OCI-LY1 (cell line): ENCODE measurements at regions not wholly inside any gene's neighbourhood (a gene's known extent, or its start where the extent isn't known, plus 50 kb on each side); places are given as distances from the start of the nearest gene placed in this dataset.

Experiments
- H2AFZ ChIP-seq: fragments of 200-600 bp; sonication (generic), shearing (Covaris generic); 2 replicates; pipeline ENCODE4 v1.6.0; 2014; ENCODE audit warnings: antibody characterized with exemption, mild to moderate bottlenecking, low read length
- H3F3A ChIP-seq: fragments of 200-600 bp; sonication (generic), shearing (Covaris generic); 2 replicates; pipeline ENCODE4 v1.6.0; 2014; ENCODE audit warnings: mild to moderate bottlenecking, antibody characterized with exemption, low read length, moderate library complexity; ENCODE audit not compliant: insufficient read depth
- H3K27ac ChIP-seq: fragments of 200-600 bp; sonication (generic); 2 replicates; pipeline ENCODE4 v1.5.1; 2014; ENCODE audit warnings: low read length, mixed run types, mild to moderate bottlenecking, low read depth; ENCODE audit not compliant: poor library complexity, severe bottlenecking
- H3K27me3 ChIP-seq: fragments of 200-600 bp; sonication (generic); 2 replicates; pipeline ENCODE4 v1.6.0; 2014; ENCODE audit warnings: antibody characterized with exemption, mild to moderate bottlenecking, low read length, moderate library complexity; ENCODE audit not compliant: insufficient read depth
- H3K36me3 ChIP-seq: fragments of 200-600 bp; sonication (generic); 2 replicates; pipeline ENCODE4 v1.6.1; 2014; ENCODE audit warnings: mild to moderate bottlenecking, antibody characterized with exemption, low read length, moderate library complexity, mixed read lengths; ENCODE audit not compliant: insufficient read depth
- H3K4me1 ChIP-seq: fragments of 200-600 bp; sonication (generic); 2 replicates; pipeline ENCODE4 v1.5.1; 2014; ENCODE audit warnings: mild to moderate bottlenecking, low read length, moderate library complexity; ENCODE audit not compliant: insufficient read depth, severe bottlenecking
- H3K4me2 ChIP-seq: fragments of 200-600 bp; sonication (generic), shearing (Covaris generic); 2 replicates; pipeline ENCODE4 v1.6.1; 2014; ENCODE audit warnings: low read length
- H3K4me3 ChIP-seq: fragments of 200-600 bp; sonication (generic); 2 replicates; pipeline ENCODE4 v1.5.1; 2014; ENCODE audit warnings: low read length, low read depth, mild to moderate bottlenecking, mixed read lengths; ENCODE audit not compliant: poor library complexity, severe bottlenecking
- H3K79me2 ChIP-seq: fragments of 200-600 bp; shearing (Covaris generic); 2 replicates; pipeline ENCODE4 v1.6.1; 2016; ENCODE audit warnings: mixed run types, low read length, mixed read lengths; ENCODE audit not compliant: insufficient read depth
- H3K9ac ChIP-seq: fragments of 200-600 bp; sonication (generic), shearing (Covaris generic); 2 replicates; pipeline ENCODE4 v1.6.1; 2014; ENCODE audit warnings: mild to moderate bottlenecking, low read length, mixed read lengths
- H3K9me2 ChIP-seq: fragments of 200-600 bp; sonication (generic), shearing (Covaris generic); 2 replicates; pipeline ENCODE4 v1.6.1; 2014; ENCODE audit warnings: low read depth, mild to moderate bottlenecking, low read length, mixed read lengths
- H3K9me3 ChIP-seq: fragments of 200-600 bp; shearing (Covaris generic); 2 replicates; pipeline ENCODE4 v1.6.1; 2014; ENCODE audit warnings: low read length, mixed read lengths
- H4K20me1 ChIP-seq: fragments of 200-600 bp; sonication (generic), shearing (Covaris generic); 2 replicates; pipeline ENCODE4 v1.6.0; 2016; ENCODE audit warnings: mild to moderate bottlenecking, low read length; ENCODE audit not compliant: insufficient read depth
- EZH2 ChIP-seq: fragments of 200-600 bp; sonication (generic), shearing (Covaris generic); IDR thresholded peaks from 2 replicates; pipeline ENCODE4 v1.8.0; 2017; ENCODE audit warnings: borderline replicate concordance, mixed run types, mild to moderate bottlenecking, antibody characterized with exemption, low read length, moderate library complexity, mixed read lengths
- TF ChIP-seq, protein P1 (sequence below): fragments of 200-600 bp; sonication (generic), shearing (Covaris generic); IDR thresholded peaks from 2 replicates; pipeline ENCODE4 v1.5.1; 2017; ENCODE audit warnings: mild to moderate bottlenecking, antibody characterized with exemption, low read length, moderate library complexity, mixed read lengths

- H3F3A ChIP-seq = no peaks in the 10 kb centered on the region
- H3K9me3 ChIP-seq = no peaks in the 10 kb centered on the region
- no peak overlapping the region for H3K9ac ChIP-seq
- no peaks in the 10 kb centered on the region for H3K9me2 ChIP-seq
- H3K4me1 ChIP-seq = no peaks in the 10 kb centered on the region
- no peaks in the 10 kb centered on the region for H3K36me3 ChIP-seq
- no peaks in the 10 kb centered on the region for H4K20me1 ChIP-seq
- H3K4me3 ChIP-seq = no peak overlapping the region
- no peak for TF ChIP-seq EZH2
- TF ChIP-seq, protein P1, sequence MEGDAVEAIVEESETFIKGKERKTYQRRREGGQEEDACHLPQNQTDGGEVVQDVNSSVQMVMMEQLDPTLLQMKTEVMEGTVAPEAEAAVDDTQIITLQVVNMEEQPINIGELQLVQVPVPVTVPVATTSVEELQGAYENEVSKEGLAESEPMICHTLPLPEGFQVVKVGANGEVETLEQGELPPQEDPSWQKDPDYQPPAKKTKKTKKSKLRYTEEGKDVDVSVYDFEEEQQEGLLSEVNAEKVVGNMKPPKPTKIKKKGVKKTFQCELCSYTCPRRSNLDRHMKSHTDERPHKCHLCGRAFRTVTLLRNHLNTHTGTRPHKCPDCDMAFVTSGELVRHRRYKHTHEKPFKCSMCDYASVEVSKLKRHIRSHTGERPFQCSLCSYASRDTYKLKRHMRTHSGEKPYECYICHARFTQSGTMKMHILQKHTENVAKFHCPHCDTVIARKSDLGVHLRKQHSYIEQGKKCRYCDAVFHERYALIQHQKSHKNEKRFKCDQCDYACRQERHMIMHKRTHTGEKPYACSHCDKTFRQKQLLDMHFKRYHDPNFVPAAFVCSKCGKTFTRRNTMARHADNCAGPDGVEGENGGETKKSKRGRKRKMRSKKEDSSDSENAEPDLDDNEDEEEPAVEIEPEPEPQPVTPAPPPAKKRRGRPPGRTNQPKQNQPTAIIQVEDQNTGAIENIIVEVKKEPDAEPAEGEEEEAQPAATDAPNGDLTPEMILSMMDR = no peak
- no peak overlapping the region for H3K4me2 ChIP-seq
- H2AFZ ChIP-seq = no peak overlapping the region
- H3K27me3 ChIP-seq = no peaks in the 10 kb centered on the region
- H3K27ac ChIP-seq = no peak overlapping the region
- H3K79me2 ChIP-seq = no peaks in the 10 kb centered on the region
Measured at GRCh38 chr4:19844446-19844845, 407.3 kb upstream of the SLIT2 start.

DNA sequence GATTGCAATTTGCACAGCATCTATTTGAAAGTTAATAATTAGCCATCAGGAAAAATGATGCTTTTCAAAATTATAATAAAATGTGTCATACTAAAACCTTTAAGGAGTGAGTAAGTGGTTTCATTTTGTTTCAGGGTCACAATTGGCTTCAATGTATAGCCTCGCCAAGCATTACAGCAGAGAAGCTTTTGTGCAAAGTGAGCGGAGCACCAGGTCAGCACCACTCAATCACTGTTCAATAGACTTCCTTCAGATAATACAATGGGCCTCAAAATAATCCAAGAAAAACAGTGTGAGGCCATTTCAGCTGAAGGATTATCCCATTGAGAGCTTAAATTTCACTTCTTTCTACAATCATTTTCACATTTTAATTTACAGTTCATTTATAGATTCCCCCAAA, 409.2 kb upstream of the SLIT2 start:
- Histone ChIP-seq H3K4me1 (no peaks in the 10 kb centered on the region), H3K79me2 (no peaks in the 10 kb centered on the region), H2AFZ (no peak overlapping the region), H3K9ac (no peak overlapping the region), H3K4me3 (no peak overlapping the region), H3K27ac (no peak overlapping the region), H3K4me2 (no peak overlapping the region), H3K36me3 (no peaks in the 10 kb centered on the region), H3K9me3 (no peaks in the 10 kb centered on the region), H3K9me2 (no peaks in the 10 kb centered on the region), H3K27me3 (no peaks in the 10 kb centered on the region), H4K20me1 (no peaks in the 10 kb centered on the region), H3F3A (no peaks in the 10 kb centered on the region)
- TF ChIP-seq, protein P1 = no peak
- TF ChIP-seq EZH2 = no peak

DNA sequence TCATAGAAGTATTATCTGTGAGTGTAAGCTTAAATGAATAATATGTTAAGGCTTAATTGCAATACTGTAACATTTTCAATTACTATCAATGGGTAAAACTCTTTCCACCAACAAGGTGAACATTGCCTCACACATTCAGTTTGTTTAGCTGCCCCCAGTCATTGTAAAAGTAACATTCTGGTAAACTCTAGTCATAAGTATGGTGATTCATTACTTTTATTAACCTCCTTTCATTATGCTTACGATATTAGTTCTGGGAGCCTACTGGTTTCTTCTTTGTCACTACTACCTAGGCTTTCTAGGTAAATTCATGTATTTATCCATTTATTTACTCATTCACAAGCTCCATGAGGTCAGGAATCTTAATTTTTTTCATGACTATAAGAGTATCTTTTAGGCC, 412.8 kb upstream of the SLIT2 start:
- TF ChIP-seq, protein P1 = no peak
- TF ChIP-seq EZH2 = no peak
- no peak overlapping the region for H3K4me3 ChIP-seq
- no peaks in the 10 kb centered on the region for H3F3A ChIP-seq
- H3K9me3 ChIP-seq = no peaks in the 10 kb centered on the region
- H3K9ac ChIP-seq = no peak overlapping the region
- no peaks in the 10 kb centered on the region for H4K20me1 ChIP-seq
- no peaks in the 10 kb centered on the region for H3K4me1 ChIP-seq
- no peaks in the 10 kb centered on the region for H3K9me2 ChIP-seq
- no peak overlapping the region for H3K4me2 ChIP-seq
- H2AFZ ChIP-seq = no peak overlapping the region
- H3K27ac ChIP-seq = no peak overlapping the region
- H3K79me2 ChIP-seq = no peaks in the 10 kb centered on the region
- no peaks in the 10 kb centered on the region for H3K27me3 ChIP-seq
- no peaks in the 10 kb centered on the region for H3K36me3 ChIP-seq
